ENCODE measurements at regions not wholly inside any gene's neighbourhood (a gene's known extent, or its start where the extent isn't known, plus 50 kb on each side); places are given as distances from the start of the nearest gene placed in this dataset.

- DNase-seq, result no peak
Measured at GRCh38 chr3:178146406-178146831, 389.8 kb upstream of the KCNMB2 start.

- DNase-seq, result no peak
Measured at GRCh38 chr3:178147001-178147400, 389.2 kb upstream of the KCNMB2 start.

- DNase-seq, result no peak
Measured at GRCh38 chr3:178152031-178152806, 384.0 kb upstream of the KCNMB2 start.

- DNase-seq, result no peak
Measured at GRCh38 chr3:178152988-178153387, 383.2 kb upstream of the KCNMB2 start.

- DNase-seq, result no peak
Measured at GRCh38 chr3:178155521-178155920, 380.7 kb upstream of the KCNMB2 start.

- no peak for DNase-seq
Measured at GRCh38 chr3:178156301-178156700, 379.9 kb upstream of the KCNMB2 start.

- no peak for DNase-seq
Measured at GRCh38 chr3:178159691-178160220, 376.5 kb upstream of the KCNMB2 start.

GRCh38 chr3:178169421-178169820 lies 366.8 kb upstream of the KCNMB2 start:
- DNase-seq, result no peak

GRCh38 chr3:178170698-178171535 lies 365.3 kb upstream of the KCNMB2 start:
- no peak for DNase-seq

GRCh38 chr3:178172121-178172520 lies 364.1 kb upstream of the KCNMB2 start:
- DNase-seq, result no peak

GRCh38 chr3:178174201-178174915 lies 361.9 kb upstream of the KCNMB2 start:
- no peak for DNase-seq

GRCh38 chr3:178181088-178181487 lies 355.1 kb upstream of the KCNMB2 start:
- no peak for DNase-seq

GRCh38 chr3:178181784-178182183 lies 354.5 kb upstream of the KCNMB2 start:
- DNase-seq, result no peak

GRCh38 chr3:178182337-178182779 lies 353.9 kb upstream of the KCNMB2 start:
- no peak for DNase-seq

GRCh38 chr3:178184833-178185232 lies 351.4 kb upstream of the KCNMB2 start:
- no peak for DNase-seq

- no peak for DNase-seq
Measured at GRCh38 chr3:178186666-178187065, 349.6 kb upstream of the KCNMB2 start.

- no peak for DNase-seq
Measured at GRCh38 chr3:178189854-178190253, 346.4 kb upstream of the KCNMB2 start.

- no peak for DNase-seq
Measured at GRCh38 chr3:178193846-178194245, 342.4 kb upstream of the KCNMB2 start.

- DNase-seq, result no peak
Measured at GRCh38 chr3:178194539-178194938, 341.7 kb upstream of the KCNMB2 start.

GRCh38 chr3:178195824-178196223 lies 340.4 kb upstream of the KCNMB2 start:
- DNase-seq, result no peak

GRCh38 chr3:178198329-178198728 lies 337.9 kb upstream of the KCNMB2 start:
- no peak for DNase-seq

GRCh38 chr3:178200316-178200715 lies 335.9 kb upstream of the KCNMB2 start:
- no peak for DNase-seq

- no peak for DNase-seq
Measured at GRCh38 chr3:178201714-178202113, 334.5 kb upstream of the KCNMB2 start.

Measured in activated CD4-positive, alpha-beta T cell treated with anti-CD3 and anti-CD28 coated beads for 4 hours (primary cell).